OCI-LY1 (cell line): ENCODE measurements at regions not wholly inside any gene's neighbourhood (a gene's known extent, or its start where the extent isn't known, plus 50 kb on each side); places are given as distances from the start of the nearest gene placed in this dataset.

Source experiments
- H2AFZ ChIP-seq: fragments of 200-600 bp; sonication (generic), shearing (Covaris generic); 2 replicates; pipeline ENCODE4 v1.6.0; 2014; ENCODE audit warnings: antibody characterized with exemption, mild to moderate bottlenecking, low read length
- H3F3A ChIP-seq: fragments of 200-600 bp; sonication (generic), shearing (Covaris generic); 2 replicates; pipeline ENCODE4 v1.6.0; 2014; ENCODE audit warnings: mild to moderate bottlenecking, antibody characterized with exemption, low read length, moderate library complexity; ENCODE audit not compliant: insufficient read depth
- H3K27ac ChIP-seq: fragments of 200-600 bp; sonication (generic); 2 replicates; pipeline ENCODE4 v1.5.1; 2014; ENCODE audit warnings: low read length, mixed run types, mild to moderate bottlenecking, low read depth; ENCODE audit not compliant: poor library complexity, severe bottlenecking
- H3K27me3 ChIP-seq: fragments of 200-600 bp; sonication (generic); 2 replicates; pipeline ENCODE4 v1.6.0; 2014; ENCODE audit warnings: antibody characterized with exemption, mild to moderate bottlenecking, low read length, moderate library complexity; ENCODE audit not compliant: insufficient read depth
- H3K36me3 ChIP-seq: fragments of 200-600 bp; sonication (generic); 2 replicates; pipeline ENCODE4 v1.6.1; 2014; ENCODE audit warnings: mild to moderate bottlenecking, antibody characterized with exemption, low read length, moderate library complexity, mixed read lengths; ENCODE audit not compliant: insufficient read depth
- H3K4me1 ChIP-seq: fragments of 200-600 bp; sonication (generic); 2 replicates; pipeline ENCODE4 v1.5.1; 2014; ENCODE audit warnings: mild to moderate bottlenecking, low read length, moderate library complexity; ENCODE audit not compliant: insufficient read depth, severe bottlenecking
- H3K4me2 ChIP-seq: fragments of 200-600 bp; sonication (generic), shearing (Covaris generic); 2 replicates; pipeline ENCODE4 v1.6.1; 2014; ENCODE audit warnings: low read length
- H3K4me3 ChIP-seq: fragments of 200-600 bp; sonication (generic); 2 replicates; pipeline ENCODE4 v1.5.1; 2014; ENCODE audit warnings: low read length, low read depth, mild to moderate bottlenecking, mixed read lengths; ENCODE audit not compliant: poor library complexity, severe bottlenecking
- H3K79me2 ChIP-seq: fragments of 200-600 bp; shearing (Covaris generic); 2 replicates; pipeline ENCODE4 v1.6.1; 2016; ENCODE audit warnings: mixed run types, low read length, mixed read lengths; ENCODE audit not compliant: insufficient read depth
- H3K9ac ChIP-seq: fragments of 200-600 bp; sonication (generic), shearing (Covaris generic); 2 replicates; pipeline ENCODE4 v1.6.1; 2014; ENCODE audit warnings: mild to moderate bottlenecking, low read length, mixed read lengths
- H3K9me2 ChIP-seq: fragments of 200-600 bp; sonication (generic), shearing (Covaris generic); 2 replicates; pipeline ENCODE4 v1.6.1; 2014; ENCODE audit warnings: low read depth, mild to moderate bottlenecking, low read length, mixed read lengths
- H3K9me3 ChIP-seq: fragments of 200-600 bp; shearing (Covaris generic); 2 replicates; pipeline ENCODE4 v1.6.1; 2014; ENCODE audit warnings: low read length, mixed read lengths
- H4K20me1 ChIP-seq: fragments of 200-600 bp; sonication (generic), shearing (Covaris generic); 2 replicates; pipeline ENCODE4 v1.6.0; 2016; ENCODE audit warnings: mild to moderate bottlenecking, low read length; ENCODE audit not compliant: insufficient read depth
- EZH2 ChIP-seq: fragments of 200-600 bp; sonication (generic), shearing (Covaris generic); IDR thresholded peaks from 2 replicates; pipeline ENCODE4 v1.8.0; 2017; ENCODE audit warnings: borderline replicate concordance, mixed run types, mild to moderate bottlenecking, antibody characterized with exemption, low read length, moderate library complexity, mixed read lengths
- TF ChIP-seq, protein P1 (sequence below): fragments of 200-600 bp; sonication (generic), shearing (Covaris generic); IDR thresholded peaks from 2 replicates; pipeline ENCODE4 v1.5.1; 2017; ENCODE audit warnings: mild to moderate bottlenecking, antibody characterized with exemption, low read length, moderate library complexity, mixed read lengths

GRCh38 chr1:192098001-192098400 lies 60.3 kb upstream of the RGS18 start:
- Histone ChIP-seq H2AFZ (no peak overlapping the region), H3K9me2 (no peaks in the 10 kb centered on the region), H3K9ac (no peak overlapping the region), H3F3A (no peaks in the 10 kb centered on the region), H3K9me3 (no peaks in the 10 kb centered on the region), H3K4me2 (no peak overlapping the region), H3K27me3 (no peaks in the 10 kb centered on the region), H4K20me1 (no peaks in the 10 kb centered on the region), H3K4me3 (no peak overlapping the region), H3K79me2 (no peaks in the 10 kb centered on the region), H3K4me1 (no peaks in the 10 kb centered on the region), H3K36me3 (no peaks in the 10 kb centered on the region), H3K27ac (no peak overlapping the region)
- TF ChIP-seq, protein P1, sequence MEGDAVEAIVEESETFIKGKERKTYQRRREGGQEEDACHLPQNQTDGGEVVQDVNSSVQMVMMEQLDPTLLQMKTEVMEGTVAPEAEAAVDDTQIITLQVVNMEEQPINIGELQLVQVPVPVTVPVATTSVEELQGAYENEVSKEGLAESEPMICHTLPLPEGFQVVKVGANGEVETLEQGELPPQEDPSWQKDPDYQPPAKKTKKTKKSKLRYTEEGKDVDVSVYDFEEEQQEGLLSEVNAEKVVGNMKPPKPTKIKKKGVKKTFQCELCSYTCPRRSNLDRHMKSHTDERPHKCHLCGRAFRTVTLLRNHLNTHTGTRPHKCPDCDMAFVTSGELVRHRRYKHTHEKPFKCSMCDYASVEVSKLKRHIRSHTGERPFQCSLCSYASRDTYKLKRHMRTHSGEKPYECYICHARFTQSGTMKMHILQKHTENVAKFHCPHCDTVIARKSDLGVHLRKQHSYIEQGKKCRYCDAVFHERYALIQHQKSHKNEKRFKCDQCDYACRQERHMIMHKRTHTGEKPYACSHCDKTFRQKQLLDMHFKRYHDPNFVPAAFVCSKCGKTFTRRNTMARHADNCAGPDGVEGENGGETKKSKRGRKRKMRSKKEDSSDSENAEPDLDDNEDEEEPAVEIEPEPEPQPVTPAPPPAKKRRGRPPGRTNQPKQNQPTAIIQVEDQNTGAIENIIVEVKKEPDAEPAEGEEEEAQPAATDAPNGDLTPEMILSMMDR, result no peak
- no peak for TF ChIP-seq EZH2

- Histone ChIP-seq H3K27ac (no peak overlapping the region), H3K9me2 (no peaks in the 10 kb centered on the region), H3K9me3 (no peaks in the 10 kb centered on the region), H3K9ac (no peak overlapping the region), H3K4me2 (no peak overlapping the region), H3K36me3 (no peaks in the 10 kb centered on the region), H2AFZ (no peak overlapping the region), H3K4me1 (no peaks in the 10 kb centered on the region), H3K79me2 (no peaks in the 10 kb centered on the region), H3K27me3 (no peaks in the 10 kb centered on the region), H4K20me1 (no peaks in the 10 kb centered on the region), H3F3A (no peaks in the 10 kb centered on the region), H3K4me3 (no peak overlapping the region)
- no peak for TF ChIP-seq EZH2
- TF ChIP-seq, protein P1, result no peak
These were observed 58.9 kb upstream of the RGS18 start for GRCh38 chr1:192099328-192099727.

DNA sequence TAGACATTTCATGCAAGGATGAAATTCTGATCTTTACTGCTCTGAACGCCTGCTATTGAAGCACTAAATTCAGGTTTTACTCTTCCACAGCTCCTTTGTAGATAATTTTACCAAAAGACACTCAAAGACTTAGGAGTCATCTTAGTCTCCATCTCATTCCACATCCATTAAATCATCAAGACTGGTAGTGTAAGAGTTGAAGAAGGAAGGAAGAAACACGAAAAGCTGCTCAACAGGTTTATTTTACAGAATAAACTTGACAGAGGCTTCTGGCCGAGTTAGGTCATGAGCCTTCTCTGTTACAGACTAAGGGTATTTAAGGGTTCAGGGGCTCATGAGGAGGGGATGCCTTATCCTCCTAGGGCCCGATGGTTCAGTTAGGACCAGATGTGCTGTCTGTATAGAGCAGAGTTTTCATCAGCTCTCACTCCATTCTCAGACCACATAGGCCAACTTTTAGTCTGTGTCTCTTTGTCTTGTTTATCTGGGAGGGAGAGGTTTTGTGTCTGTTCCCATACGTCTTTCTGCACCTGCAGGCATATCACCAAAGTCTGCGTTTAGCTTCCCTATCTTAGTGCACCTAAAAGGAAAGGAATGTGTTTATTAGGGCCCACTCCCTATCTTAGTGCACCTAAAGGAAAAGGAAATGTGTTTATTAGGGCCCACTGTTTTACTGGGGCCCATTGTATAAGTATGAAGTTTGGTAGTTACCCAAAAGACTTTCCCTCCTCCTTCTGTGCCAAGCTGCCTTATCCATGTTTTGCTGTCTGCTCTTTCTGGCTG lies 57.4 kb upstream of the RGS18 start:
- no peaks in the 10 kb centered on the region for H3K27me3 ChIP-seq
- H3K4me3 ChIP-seq, result no peak overlapping the region
- no peaks in the 10 kb centered on the region for H3K9me2 ChIP-seq
- H2AFZ ChIP-seq, result no peak overlapping the region
- H3K4me1 ChIP-seq, result no peaks in the 10 kb centered on the region
- no peaks in the 10 kb centered on the region for H3K36me3 ChIP-seq
- no peak overlapping the region for H3K4me2 ChIP-seq
- H3K9ac ChIP-seq, result no peak overlapping the region
- H3K9me3 ChIP-seq, result no peaks in the 10 kb centered on the region
- H3F3A ChIP-seq, result no peaks in the 10 kb centered on the region
- no peaks in the 10 kb centered on the region for H3K79me2 ChIP-seq
- H4K20me1 ChIP-seq, result no peaks in the 10 kb centered on the region
- H3K27ac ChIP-seq, result no peak overlapping the region
- TF ChIP-seq, protein P1, result no peak
- no peak for TF ChIP-seq EZH2
